Lung (tissue), 11 donors: ENCODE measurements at regions not wholly inside any gene's neighbourhood (a gene's known extent, or its start where the extent isn't known, plus 50 kb on each side); places are given as distances from the start of the nearest gene placed in this dataset.

ENCODE experiments used
- ATAC-seq: fragments of 200-7000 bp; cut with Tn5 transposase; one replicate; pipeline ENCODE4 v1.9.1; 2020; ENCODE audit warnings: moderate number of reproducible peaks; ENCODE audit not compliant: insufficient read depth, low FRiP score
- DNase-seq, 3 donors: peaks; one replicate each; pipeline ENCODE4 v3.0.0-alpha.2; 2013 to 2017
- H3K27ac ChIP-seq, 2 donors: one replicate each; pipeline ENCODE4 v1.5.1; 2013; ENCODE audit warnings: mild to moderate bottlenecking in 2 of 2, moderate library complexity in 2 of 2, control low read depth in 1 of 2, inconsistent platforms in 1 of 2, low read depth in 1 of 2, low read length in 1 of 2
- H3K27me3 ChIP-seq, 3 donors: one replicate each; pipeline ENCODE4 v1.5.1; 2013; ENCODE audit warnings: low read length in 2 of 3; ENCODE audit not compliant: control insufficient read depth in 3 of 3, insufficient read depth in 3 of 3
- H3K36me3 ChIP-seq, 4 donors: one replicate each; pipeline ENCODE4 v1.5.1; 2013; ENCODE audit warnings: low read length in 4 of 4, mild to moderate bottlenecking in 1 of 4, moderate library complexity in 1 of 4; ENCODE audit not compliant: control insufficient read depth in 4 of 4, insufficient read depth in 4 of 4
- H3K4me1 ChIP-seq, 5 donors: one replicate each; pipeline ENCODE4 v1.5.1; 2013; ENCODE audit warnings: low read length in 5 of 5, mild to moderate bottlenecking in 2 of 5, moderate library complexity in 1 of 5; ENCODE audit not compliant: control insufficient read depth in 5 of 5, insufficient read depth in 5 of 5
- H3K4me3 ChIP-seq: one replicate; pipeline ENCODE4 v1.5.1; 2013; ENCODE audit warnings: mild to moderate bottlenecking, control low read depth, moderate library complexity
- H3K9ac ChIP-seq, 2 donors: one replicate each; pipeline ENCODE4 v1.5.1; 2013; ENCODE audit warnings: low read length in 2 of 2, control low read depth in 1 of 2; ENCODE audit not compliant: insufficient read depth in 1 of 2
- H3K9me3 ChIP-seq, 4 donors: one replicate each; pipeline ENCODE4 v1.5.1; 2013; ENCODE audit warnings: low read length in 3 of 4, mild to moderate bottlenecking in 1 of 4, moderate library complexity in 1 of 4; ENCODE audit not compliant: control insufficient read depth in 4 of 4, insufficient read depth in 3 of 4
- WGBS, 2 donors: extraction: QIAGEN DNeasy Blood & Tissue Kit; methylation state at CpG; one replicate each; pipeline ENCODE4 v1.1.7; 2013; 5-methylcytosine and 5-hydroxymethylcytosine counted together
- TF ChIP-seq, protein P1 (sequence below): IDR thresholded peaks from 2 replicates; pipeline ENCODE4 v1.5.1; 2012; ENCODE audit warnings: mild to moderate bottlenecking; ENCODE audit errors: control extremely low read depth, extremely low read depth
- donor health status: control.
- donor health status: control.
- donor health status: Bipolar disorder and iron deficiency.
- donor health status: healthy.
- donor health status: DM: yes; HTN: yes; CAD: no.

DNA sequence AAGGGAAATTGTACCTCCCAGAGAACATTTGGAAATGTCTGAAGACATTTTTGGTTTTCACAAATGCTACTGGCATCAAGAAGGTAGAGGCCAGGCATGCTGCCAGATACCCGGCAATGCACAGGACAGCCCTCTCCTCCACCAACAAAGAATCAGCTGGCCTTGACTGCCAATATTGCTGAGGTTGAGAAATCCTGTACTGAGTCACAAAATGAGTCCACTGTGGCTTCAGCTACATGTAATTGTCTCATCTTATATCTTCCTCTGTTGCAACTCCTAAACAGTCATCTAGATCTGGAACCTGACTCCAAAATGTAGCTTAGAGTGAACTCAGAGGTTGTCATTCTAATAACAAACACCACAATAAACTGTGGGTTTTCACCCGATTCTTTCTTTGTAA lies 327.5 kb upstream of the POGK start:
- ATAC-seq, result no peak

GRCh38 chr1:166514067-166514466 lies 325.2 kb upstream of the POGK start:
- Histone ChIP-seq H3K4me3 (no peak overlapping the region), H3K27ac (no peak overlapping the region), H3K36me3 (no peaks in the 10 kb centered on the region), H3K9ac (no peak overlapping the region), H3K27me3 (no peaks in the 10 kb centered on the region), H3K4me1 (no peaks in the 10 kb centered on the region), H3K9me3 (peaks cover 0 to 5% (median 0%) of the 10 kb centered on the region in 4 donors)
- DNase-seq (no peak), ATAC-seq (no peak)
- WGBS, 2 donors, result 96 to 97% methylated on average over 1 of the region's 1 CpG
- TF ChIP-seq, protein P1, sequence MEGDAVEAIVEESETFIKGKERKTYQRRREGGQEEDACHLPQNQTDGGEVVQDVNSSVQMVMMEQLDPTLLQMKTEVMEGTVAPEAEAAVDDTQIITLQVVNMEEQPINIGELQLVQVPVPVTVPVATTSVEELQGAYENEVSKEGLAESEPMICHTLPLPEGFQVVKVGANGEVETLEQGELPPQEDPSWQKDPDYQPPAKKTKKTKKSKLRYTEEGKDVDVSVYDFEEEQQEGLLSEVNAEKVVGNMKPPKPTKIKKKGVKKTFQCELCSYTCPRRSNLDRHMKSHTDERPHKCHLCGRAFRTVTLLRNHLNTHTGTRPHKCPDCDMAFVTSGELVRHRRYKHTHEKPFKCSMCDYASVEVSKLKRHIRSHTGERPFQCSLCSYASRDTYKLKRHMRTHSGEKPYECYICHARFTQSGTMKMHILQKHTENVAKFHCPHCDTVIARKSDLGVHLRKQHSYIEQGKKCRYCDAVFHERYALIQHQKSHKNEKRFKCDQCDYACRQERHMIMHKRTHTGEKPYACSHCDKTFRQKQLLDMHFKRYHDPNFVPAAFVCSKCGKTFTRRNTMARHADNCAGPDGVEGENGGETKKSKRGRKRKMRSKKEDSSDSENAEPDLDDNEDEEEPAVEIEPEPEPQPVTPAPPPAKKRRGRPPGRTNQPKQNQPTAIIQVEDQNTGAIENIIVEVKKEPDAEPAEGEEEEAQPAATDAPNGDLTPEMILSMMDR, result no peak

More for the DNA sequence above, 327.5 kb upstream of the POGK start:
- Histone ChIP-seq H3K4me3 (no peak overlapping the region), H3K9ac (no peak overlapping the region), H3K9me3 (peaks cover 0 to 5% (median 0%) of the 10 kb centered on the region in 4 donors), H3K4me1 (no peaks in the 10 kb centered on the region), H3K27ac (no peak overlapping the region), H3K36me3 (no peaks in the 10 kb centered on the region), H3K27me3 (no peaks in the 10 kb centered on the region)
- no peak for DNase-seq
- 56 to 70% methylated on average over 2 of the region's 2 CpGs for WGBS, 2 donors
- TF ChIP-seq, protein P1, result no peak

DNA sequence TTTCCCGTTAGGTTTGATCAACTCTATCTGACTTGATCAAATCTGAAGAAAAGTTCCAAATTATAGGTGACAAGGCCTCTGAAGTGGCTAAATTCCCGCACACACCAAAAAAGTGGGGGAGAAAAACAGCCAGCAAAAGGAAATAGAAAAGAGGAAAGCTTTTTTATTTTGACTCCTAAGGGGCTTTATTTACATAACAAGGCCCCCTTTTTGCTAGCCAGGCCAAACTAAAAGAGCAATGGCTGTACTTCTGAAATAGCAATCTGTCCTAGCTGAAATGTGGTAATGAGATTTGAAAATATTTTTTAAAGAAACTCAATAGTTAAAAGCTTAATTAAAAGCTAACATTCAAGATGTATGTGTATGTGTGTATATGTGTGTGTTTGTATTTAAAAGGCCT lies 311.5 kb upstream of the POGK start:
- H3K4me3 ChIP-seq, result no peak overlapping the region
- H3K9ac ChIP-seq, result no peak overlapping the region
- ATAC-seq (no peak), DNase-seq (no peak)
- no peaks in the 10 kb centered on the region for H3K27me3 ChIP-seq
- H3K9me3 ChIP-seq, result no peaks in the 10 kb centered on the region
- H3K36me3 ChIP-seq, result no peaks in the 10 kb centered on the region
- WGBS, 2 donors, result 71 to 78% methylated on average over 2 of the region's 2 CpGs
- H3K4me1 ChIP-seq, result no peaks in the 10 kb centered on the region
- TF ChIP-seq, protein P1, result no peak
- H3K27ac ChIP-seq, result no peak overlapping the region

DNA sequence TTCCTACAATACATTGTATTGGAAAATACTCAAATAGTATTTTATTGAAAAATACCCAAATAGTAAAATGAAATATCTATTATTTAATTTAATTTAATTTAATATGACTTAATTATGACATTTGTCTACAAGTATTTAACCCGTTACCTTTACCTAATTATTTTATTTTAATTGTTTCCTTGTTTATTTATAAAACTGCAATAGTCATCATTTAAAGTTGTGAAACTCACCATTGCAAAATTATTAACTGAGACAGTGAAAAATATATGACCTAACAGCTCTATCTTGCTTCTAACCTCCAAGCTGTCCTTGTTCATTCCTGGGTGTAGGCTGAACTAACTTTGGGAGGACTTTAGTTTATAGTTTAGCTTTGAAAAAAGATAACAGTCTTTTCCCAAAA lies 300.6 kb upstream of the POGK start:
- Histone ChIP-seq H3K27me3 (no peaks in the 10 kb centered on the region), H3K4me1 (no peaks in the 10 kb centered on the region), H3K27ac (no peak overlapping the region), H3K9ac (no peak overlapping the region), H3K9me3 (peaks cover 0 to 2% (median 0%) of the 10 kb centered on the region in 4 donors), H3K4me3 (no peak overlapping the region), H3K36me3 (no peaks in the 10 kb centered on the region)
- TF ChIP-seq, protein P1, result no peak
- ATAC-seq (no peak), DNase-seq (no peak)
- WGBS, 2 donors, result 70 to 78% methylated on average over 1 of the region's 1 CpG
